ENCODE measurements at regions not wholly inside any gene's neighbourhood (a gene's known extent, or its start where the extent isn't known, plus 50 kb on each side); places are given as distances from the start of the nearest gene placed in this dataset.

GRCh38 chr1:21347072-21347581 lies 56.9 kb upstream of the ECE1 start:
- no peak for DNase-seq (ENCODE audit: low read depth in 1 of 2, low spot score in 1 of 2)

GRCh38 chr1:21346365-21347071 lies 56.3 kb upstream of the ECE1 start:
- DNase-seq (ENCODE audit: low read depth in 1 of 2, low spot score in 1 of 2): no peak

- no peak for DNase-seq (ENCODE audit: low read depth in 1 of 2, low spot score in 1 of 2)
Observed at GRCh38 chr1:21344750-21345443, 54.6 kb upstream of the ECE1 start.

GRCh38 chr1:21344098-21344749 lies 54.0 kb upstream of the ECE1 start:
- no peak for DNase-seq (ENCODE audit: low read depth in 1 of 2, low spot score in 1 of 2)

- DNase-seq (ENCODE audit: low read depth in 1 of 2, low spot score in 1 of 2): peak in 1 of 2 donors; percentile 35
Observed at GRCh38 chr1:21342961-21343838, 52.9 kb upstream of the ECE1 start.

- no peak for DNase-seq (ENCODE audit: low read depth in 1 of 2, low spot score in 1 of 2)
Observed at GRCh38 chr1:21341517-21342078, 51.3 kb upstream of the ECE1 start.

- no peak for DNase-seq (ENCODE audit: low read depth in 1 of 2, low spot score in 1 of 2)
Observed at GRCh38 chr1:21341022-21341421, 50.8 kb upstream of the ECE1 start.

- no peak for DNase-seq (ENCODE audit: low read depth in 1 of 2, low spot score in 1 of 2)
Observed at GRCh38 chr1:21340230-21340945, 50.1 kb upstream of the ECE1 start.
